ENCODE measurements at regions not wholly inside any gene's neighbourhood (a gene's known extent, or its start where the extent isn't known, plus 50 kb on each side); places are given as distances from the start of the nearest gene placed in this dataset.
"Not testable (repeated sequence)": the region's sequence is repeated elsewhere in the genome, so short reads cannot be mapped to it uniquely, and the experiment has no call there.

DNA sequence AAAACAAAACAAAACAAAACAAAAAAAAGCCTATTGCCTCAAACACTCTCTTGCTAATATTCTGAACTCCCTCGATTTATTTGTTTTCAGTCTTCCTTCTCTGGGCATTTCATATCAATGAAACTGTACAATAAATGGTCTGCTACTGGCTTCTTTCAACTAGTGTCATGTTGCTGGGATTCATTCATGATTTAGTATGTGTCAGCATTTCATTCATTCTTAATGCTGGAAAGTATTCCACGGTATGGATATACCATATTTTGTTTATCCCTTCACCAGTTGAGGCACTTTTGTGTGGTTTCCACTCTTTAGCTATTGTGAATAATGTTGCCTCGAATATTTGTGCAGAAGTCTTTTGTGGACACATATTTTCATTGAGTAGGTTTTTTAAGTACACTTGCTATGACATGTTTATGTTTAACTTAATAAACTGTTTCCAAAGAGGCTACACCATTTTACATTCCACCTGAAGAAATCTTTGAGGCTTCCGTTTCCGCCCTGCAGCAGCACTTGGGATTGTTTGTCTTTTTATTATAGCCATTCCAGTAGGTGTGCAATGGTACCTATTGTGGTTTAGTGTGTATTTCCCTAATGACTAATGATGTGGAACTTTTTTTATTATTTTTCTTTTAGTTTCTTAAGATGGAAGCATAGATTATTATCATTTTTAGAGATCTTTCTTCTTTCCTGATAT lies 543.6 kb upstream of the SOX11 start:
- DNase-seq (ENCODE audit: low spot score), result no peak

DNA sequence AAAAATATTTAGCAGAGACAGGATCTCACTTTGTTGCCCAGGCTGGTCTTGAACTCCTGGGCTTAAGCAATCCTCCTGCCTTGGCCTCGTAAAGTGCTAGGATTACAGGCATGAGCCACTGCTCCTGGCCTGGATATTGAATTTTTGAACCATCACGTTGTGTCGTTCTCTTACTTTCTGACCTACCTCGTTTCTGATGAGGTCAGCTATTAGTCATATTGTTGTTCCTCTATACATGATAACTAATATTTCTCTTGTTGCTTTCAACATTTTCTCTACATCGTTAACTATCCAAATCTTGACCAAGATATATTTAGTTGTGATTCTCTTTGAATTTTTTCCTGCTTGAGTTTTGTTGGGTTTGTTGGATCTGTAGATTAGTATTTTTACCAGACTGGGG lies 541.3 kb upstream of the SOX11 start:
- no peak for DNase-seq (ENCODE audit: low spot score)

DNA sequence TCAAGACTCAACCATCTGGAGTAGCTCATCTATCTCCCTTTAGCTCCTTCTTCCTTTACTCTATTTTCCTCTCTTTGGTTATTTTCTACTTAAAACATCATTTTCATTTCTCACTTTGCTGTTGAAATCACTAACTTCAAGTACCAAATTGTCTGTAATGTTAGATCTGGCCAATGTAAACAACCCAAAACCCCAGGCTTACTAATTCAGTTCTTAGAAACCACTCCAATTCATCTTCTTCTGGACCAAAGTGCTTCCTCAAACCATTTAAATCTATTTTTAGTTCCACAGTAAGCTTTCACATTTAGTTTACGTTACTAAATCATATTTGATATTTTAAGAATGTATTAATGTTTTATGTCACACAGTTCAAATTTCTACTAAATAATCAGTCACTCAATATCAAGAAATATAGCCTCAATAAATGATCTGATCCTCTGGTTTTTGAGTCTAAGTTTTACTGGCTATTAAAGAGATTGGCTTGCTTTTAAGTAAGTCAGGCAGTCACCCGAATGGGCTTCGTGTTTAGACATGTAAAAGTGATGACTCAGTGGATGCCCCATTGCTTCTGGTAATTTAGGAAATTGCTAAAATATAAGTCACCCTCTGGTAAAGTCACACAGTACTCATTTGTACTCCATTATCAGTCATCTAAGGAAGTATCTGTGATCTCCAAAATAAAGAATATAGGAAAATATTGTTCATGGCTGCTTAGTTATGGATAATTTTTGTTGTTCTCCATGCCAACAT lies 527.2 kb upstream of the SOX11 start:
- DNase-seq (ENCODE audit: low spot score), result no peak

DNA sequence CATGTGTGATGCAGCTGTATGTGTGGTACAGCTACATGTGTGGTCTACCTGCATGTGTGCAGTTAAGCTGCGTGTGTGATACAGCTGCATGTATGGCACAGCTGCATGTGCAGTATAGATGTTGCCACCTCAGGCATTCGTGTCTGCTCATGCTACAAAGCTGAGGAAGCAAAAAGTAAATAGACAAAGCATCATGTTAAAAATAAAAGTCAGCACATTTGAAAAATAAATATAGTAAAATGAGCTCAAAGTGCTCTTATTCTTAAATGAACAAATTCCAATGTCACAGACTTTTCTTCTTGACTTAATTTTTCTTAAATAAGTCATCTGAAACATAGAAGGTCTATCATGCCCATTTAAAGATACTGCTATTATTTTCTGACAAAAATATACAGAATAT lies 519.3 kb upstream of the SOX11 start:
- no peak for DNase-seq (ENCODE audit: low spot score)

DNA sequence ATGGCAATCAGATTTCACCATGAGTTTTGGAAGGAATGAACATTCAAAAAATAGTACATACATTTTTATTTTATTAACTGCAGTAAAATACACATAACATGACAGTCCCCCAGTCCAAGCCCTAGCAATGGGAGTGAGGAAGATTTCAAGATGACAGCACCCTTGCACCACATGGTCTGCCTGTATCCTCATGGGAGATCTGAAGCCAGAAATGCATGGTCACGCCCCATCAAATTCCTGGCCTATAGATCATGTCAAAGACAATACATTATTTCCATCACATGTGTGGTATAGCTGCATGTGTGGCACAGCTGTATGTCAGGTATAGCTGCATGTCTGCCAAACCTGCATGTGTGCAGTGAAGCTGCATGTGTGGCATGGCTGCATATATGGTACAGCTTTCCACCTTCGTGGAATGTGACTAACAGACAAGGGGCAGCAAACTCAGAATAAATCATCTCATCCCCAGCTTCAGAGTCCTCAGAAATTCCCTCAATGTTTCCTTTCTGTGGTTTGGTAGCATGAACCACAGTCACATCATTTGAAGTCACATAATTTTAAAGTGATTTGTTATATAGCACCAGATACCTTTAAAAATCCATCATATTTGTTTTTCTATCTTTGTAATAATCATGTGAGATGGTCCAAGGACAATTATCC lies 518.2 kb upstream of the SOX11 start:
- DNase-seq (ENCODE audit: low spot score), result no peak

DNA sequence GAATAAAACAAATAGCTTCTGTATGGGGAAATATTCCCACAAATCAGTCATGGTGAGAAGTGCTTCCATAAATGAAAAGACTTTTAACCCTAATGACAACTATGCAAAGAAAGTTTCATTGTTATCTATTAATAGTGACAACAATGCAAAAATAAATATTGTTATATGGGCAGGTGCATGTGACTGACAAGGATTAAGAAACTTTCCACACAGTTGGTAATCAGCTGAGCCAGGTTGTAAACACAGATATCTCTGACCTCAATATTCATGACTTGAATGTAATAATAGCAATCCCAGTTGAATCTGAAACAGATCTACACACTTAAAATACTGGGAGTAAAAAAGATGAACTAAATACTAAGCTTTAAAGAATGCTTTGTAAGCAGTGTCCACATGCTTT lies 517.0 kb upstream of the SOX11 start:
- DNase-seq (ENCODE audit: low spot score), result no peak

DNA sequence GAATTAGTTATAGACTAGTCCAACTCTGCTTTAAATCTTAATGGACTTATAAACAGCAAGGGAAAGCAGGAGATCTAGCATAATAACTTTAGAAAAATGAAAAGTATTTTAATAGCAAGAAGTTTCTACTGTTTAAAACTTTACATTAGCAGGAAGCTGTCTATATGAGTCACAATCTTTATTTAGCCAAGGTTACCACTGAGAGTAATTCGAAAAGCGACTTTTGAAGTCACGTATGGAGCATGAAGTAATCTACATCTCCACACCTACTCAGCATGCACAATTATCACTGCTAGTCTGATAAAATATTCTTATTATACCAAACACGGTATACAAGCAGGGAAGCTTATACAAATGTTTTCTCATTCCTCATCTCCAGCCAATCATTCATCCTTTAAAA lies 515.4 kb upstream of the SOX11 start:
- no peak for DNase-seq (ENCODE audit: low spot score)

DNA sequence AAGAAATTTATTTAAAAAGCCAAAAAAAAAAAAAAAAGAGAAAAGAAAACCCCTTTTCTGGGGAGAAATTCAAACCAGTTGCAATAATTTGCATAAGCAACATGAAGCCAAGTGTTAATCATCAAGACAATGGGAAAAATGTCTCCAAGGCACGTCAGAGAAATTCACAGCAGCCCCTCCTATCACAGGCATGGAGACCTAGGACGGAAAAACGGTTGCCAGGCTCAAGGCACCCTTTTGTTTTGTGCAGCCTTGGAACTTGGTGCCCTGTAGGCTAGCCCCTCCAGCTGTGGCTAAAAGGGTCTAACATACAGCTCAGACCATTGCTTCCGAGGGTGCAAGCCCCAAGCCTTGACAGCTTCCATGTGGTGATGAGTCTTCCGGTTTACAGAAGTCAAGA lies 509.2 kb upstream of the SOX11 start:
- no peak for DNase-seq (ENCODE audit: low spot score)

DNA sequence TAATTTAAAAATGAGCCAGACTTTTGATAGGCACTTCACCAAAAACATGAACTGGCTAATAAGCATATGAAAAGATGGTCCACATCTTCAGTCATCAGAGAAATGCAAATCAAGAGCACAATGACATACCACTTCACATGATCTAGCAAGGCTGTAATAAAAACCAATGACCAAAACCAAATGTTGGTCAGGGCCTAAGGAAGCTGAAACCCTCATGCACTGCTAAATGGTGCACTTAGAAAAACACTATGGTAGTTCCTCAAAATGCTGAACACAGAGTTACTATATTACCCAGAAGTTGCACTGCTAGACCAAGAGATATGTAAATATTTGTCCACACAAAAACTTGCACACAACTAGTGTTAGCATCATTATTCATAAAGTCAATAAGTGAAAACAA lies 504.9 kb upstream of the SOX11 start:
- DNase-seq (ENCODE audit: low spot score), result no peak

DNA sequence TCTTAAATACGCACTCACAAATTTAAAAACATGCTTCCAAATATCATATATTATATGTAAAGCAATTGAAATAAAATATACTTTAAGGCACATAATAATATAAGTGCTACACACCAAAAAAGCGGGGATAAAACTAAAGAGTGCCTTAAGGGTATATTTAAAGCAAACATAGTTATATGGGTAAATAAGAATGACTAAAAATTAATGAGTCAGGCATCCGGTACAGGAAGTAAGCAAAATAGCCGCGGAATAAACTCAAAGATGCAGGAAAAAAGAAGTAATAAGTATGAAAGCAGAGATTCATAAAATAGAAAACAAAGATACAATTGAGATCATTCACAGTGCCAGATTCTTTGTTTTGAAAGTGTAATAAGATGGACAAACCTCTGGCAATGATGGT lies 503.5 kb upstream of the SOX11 start:
- DNase-seq (ENCODE audit: low spot score), result no peak

DNA sequence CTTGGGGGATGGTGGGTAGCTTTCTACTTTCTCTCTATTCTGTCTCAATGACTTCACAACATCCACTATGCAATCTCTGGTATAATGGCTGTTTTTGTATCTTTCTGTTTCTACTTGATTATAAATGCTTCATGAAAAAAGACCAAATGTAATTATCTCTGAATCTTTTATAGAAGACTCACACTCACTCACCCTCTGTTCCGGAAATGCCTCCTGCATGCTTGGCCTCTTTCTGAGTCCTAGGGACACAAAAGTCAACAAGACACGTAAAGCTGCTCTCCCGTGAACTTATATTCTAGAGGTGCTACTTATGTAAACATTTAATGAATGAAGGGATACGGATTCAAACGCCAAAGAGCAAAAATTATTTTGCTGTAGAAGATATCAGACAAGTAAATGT lies 502.2 kb upstream of the SOX11 start:
- DNase-seq (ENCODE audit: low spot score), result no peak

DNA sequence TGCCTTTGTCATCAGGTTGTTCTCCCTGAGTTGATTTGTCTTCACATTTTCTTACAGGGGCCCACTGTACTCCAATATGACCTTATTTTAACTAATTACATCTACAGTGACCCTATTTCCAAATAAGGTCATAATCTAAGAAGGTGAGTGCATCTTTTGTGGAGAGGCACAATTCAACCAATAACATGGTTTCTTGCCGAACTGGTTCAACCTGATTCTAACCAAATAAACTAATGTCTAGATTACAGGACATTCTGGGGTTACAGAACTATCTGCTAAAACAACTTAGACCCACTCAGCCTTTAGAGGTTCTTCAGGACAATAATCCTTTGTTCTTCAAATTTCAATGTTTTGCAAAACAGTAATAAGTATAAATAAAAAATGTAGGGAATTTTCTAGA lies 496.5 kb upstream of the SOX11 start:
- DNase-seq (ENCODE audit: low spot score), result no peak

DNA sequence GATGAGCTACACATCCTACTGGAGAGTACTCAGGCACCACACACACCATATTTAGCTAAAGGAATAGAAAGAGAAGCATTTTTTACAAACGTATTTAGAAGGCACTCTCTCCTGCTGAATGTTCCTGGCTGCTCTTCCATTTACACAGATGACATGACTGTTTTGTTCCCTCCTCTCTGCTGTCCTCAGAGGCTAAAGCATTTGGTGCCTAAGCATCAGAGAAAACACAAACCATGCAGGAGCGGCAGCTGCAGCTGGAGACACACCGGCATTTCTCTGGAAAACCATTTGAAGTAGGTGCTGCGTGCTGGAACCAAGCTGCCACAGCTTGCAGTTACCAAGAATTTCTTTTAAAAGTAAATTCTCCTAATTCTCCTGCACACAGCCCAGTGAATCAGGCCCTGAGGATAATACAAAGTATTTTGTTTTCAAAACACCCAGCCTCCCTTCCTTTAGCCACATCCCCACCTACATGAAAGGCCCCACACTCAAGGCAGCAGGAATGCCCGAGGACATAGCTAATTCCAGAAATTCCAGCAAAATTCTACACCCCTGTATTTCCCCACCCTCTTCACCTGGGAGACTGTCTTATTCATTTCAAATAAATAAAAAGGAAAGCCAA lies 488.9 kb upstream of the SOX11 start:
- DNase-seq (ENCODE audit: low spot score), result no peak

DNA sequence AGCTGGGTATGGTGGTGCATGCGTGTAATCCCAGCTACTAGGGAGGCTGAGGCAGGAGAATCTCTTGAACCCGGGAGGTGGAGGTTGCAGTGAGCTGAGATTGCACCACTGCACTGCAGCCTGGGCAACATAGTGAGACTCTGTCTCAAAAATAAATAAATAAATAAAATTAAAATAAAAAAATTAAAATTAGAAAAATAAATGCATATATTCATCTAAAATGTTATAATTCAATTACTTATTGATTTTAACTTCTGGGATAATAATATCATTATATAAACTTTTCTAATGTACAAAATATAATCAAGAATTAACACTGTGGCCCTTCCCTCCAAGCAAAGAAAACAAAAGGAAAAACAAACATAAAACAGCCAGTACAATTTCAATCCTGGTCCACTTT lies 485.4 kb upstream of the SOX11 start:
- DNase-seq (ENCODE audit: low spot score), result not testable (repeated sequence)

DNA sequence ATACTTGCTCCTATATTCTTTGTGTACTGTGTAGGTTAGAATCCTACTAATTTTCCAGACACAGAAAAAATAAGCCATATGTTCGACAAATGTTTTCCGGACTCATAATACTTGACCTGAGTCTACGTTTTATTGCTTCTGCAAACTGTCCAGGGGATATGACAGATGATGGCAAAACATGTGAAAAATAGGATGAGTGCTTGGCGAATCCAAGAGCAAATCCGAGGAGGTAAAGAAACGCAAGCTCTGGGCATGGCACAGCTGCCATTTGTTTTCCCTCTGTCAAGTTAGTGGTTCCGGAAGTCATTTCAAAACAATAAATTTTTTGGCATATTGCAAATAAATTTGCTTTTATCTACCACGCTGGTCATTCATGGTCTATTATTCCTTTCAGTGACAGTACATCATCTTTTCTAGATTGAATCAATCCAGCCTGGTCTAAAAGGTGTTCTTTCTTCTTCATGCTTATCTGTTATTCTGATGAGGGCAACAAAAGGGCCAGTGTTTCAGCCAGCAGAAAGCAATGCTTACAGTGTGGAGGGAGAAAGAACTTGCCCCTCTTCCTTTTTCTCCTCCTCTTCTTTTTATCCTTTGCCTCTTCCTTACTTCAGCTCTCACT lies 476.1 kb upstream of the SOX11 start:
- DNase-seq (ENCODE audit: low spot score), result no peak

DNA sequence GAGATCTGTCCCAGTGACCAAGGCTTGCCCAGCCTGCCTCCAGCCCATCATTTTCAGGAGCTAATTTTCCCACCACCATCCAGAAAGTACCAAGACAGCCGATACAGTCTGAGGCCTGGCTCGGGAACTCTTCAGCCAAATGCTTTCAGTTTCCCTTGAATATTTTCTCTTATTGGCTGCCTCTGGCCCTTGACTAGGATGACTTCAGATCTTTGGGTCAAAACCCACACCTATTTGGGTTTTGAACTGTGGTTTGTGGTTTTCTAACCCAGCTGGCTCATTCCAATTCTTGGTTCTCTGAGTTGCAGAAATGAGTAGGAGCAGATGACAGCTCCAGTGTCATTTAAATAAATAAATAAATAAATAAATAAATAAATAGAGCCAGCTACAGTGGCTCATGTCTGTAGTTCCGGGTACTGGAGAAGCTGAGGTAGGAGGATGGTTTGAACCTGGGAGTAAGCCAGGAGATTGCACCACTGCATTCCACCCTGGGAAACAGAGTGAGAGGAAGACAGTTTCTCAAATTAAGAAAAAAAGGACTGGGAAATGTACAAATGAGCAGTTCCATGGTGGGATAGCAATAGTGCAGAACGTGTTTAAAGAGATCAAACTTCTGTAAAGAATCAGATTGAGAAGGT lies 465.0 kb upstream of the SOX11 start:
- no peak for DNase-seq (ENCODE audit: low spot score)

DNA sequence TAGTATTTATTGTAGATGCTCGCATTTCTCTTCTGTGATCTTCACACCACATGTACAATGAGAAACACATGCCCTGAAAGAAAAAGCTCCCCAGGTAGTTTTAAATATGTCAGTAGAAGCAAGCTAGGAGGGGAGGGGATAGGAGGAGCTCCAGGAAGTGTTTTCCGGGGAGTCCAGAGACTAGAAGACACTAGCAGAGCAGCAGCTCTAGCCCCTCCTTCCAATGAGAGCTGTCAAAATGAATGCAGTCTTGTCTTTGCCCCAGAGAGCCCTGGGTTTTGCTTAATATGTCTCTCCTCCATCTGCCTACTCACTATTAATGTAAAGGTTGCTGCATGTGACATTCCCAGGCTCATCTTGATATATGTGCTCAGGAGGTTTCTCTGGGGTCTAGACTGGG lies 462.6 kb upstream of the SOX11 start:
- DNase-seq (ENCODE audit: low spot score), result no peak

DNA sequence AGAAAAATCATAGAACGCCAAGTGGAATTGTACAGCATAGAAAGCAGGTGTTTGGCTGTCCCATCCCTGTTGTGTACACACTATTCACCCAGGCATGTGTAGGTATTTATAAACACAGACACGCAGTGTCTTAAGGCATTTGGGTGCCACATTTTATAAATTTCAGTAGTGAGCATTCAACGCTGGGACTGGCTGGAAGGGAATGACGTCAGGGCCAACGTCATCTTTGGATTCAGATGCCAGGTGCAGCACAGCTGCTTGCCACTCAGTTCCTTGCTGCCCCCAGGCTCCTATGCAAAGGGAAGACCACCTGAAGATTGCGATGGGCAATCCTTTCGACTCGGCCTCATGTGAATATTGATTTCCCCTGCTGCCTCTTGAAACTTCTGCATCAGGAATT lies 461.7 kb upstream of the SOX11 start:
- DNase-seq (ENCODE audit: low spot score), result no peak

DNA sequence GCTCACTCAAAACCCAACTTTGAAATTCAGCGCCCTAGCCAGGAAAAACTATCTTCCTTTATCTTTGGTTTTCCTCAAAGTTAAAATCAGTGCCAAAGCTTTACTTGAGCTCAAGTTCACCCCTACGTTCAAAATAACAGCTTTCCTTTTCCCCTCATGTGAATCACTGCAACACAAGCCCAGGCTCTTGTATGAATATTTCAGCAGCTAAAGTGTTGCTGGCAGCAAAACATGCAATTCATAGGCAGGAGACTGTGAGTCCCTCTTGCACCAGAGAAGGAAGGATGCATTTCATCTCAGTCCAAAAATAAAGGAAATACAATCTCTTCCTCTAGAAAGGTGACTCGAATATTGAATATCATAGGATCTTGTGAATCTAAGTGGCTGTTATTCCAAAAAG lies 461.3 kb upstream of the SOX11 start:
- DNase-seq (ENCODE audit: low spot score), result no peak

DNA sequence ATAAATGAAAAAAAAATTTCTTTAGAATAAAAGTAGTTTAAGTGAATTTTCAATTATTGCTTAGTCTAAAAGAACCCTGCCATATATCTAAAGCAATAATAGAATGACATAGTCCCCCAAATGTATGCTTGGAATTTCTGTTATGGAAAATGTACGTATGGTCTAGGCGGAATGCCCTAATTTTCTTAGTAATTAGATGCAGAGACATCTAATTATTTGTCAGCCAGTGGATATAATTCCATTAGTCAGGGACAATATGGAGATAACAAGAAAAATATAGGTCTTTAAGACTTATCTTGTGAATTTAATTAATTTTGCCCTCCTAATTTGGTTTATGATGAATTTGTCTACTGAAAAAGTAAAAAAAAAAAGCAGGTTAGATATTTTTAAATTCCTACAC lies 460.9 kb upstream of the SOX11 start:
- no peak for DNase-seq (ENCODE audit: low spot score)

DNA sequence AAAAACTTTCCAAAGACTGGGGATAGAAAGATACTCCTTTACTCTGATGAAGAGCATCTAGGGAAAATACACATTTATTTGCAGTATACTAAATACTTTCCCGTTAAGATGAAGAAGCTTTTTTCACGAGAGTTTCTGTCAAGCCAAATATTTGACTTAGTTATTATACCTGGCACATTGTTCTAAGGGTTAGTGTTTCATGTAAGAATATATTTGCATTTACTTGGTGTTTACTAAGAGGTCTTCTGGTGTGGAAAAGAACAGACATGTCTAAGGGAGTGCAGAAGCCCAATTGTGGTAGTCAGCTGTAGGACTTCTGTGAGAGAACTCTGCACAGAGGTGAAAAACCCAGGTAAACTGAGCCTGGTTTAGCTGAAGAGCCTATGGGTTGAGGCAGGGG lies 457.6 kb upstream of the SOX11 start:
- DNase-seq (ENCODE audit: low spot score), result no peak

DNA sequence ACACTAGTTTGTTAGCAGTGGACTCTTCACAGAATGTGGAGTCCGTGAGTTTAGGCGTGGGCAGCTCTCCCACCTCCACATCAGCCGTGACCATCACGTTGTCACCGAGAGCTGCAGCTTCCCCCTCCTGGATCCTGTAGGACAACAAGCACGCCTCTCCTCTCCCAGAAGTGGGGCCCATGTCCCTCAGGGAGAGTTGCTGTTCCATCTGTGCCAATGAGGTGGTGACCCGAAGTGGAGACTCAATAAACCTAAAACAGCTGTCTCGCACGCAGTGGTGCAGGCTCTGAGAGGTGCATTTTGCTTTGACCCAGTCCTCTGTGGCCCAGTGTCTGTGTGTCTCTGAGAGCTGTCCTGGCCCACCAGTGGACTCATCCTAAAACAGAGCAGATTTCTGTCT lies 456.5 kb upstream of the SOX11 start:
- DNase-seq (ENCODE audit: low spot score), result no peak

Data from HuH-7.5 (cell line).